AG09309 (cell line): ENCODE measurements at regions not wholly inside any gene's neighbourhood (a gene's known extent, or its start where the extent isn't known, plus 50 kb on each side); places are given as distances from the start of the nearest gene placed in this dataset.
A peak's percentile ranks its signal among the peaks of the same experiment; 100 is the strongest.
"Not testable (repeated sequence)": the region's sequence is repeated elsewhere in the genome, so short reads cannot be mapped to it uniquely, and the experiment has no call there.

ENCODE experiments used
- DNase-seq: peaks from one replicate; pipeline ENCODE4 v3.0.0-alpha.2; 2010; ENCODE audit warnings: low read depth
- H3K4me3 ChIP-seq: 2 replicates; pipeline ENCODE4 v1.5.1; 2011; ENCODE audit warnings: mild to moderate bottlenecking, low read depth, low read length, moderate library complexity; ENCODE audit not compliant: control insufficient read depth
- CTCF ChIP-seq: IDR thresholded peaks from 2 replicates; pipeline ENCODE4 v1.5.1; 2011; ENCODE audit warnings: mild to moderate bottlenecking, low read depth, low read length, inconsistent platforms; ENCODE audit not compliant: insufficient read depth, control insufficient read depth; ENCODE audit errors: missing control alignments

- no peak for TF ChIP-seq CTCF
- H3K4me3 ChIP-seq: no peak overlapping the region
- DNase-seq: peak; percentile 98
Observed at GRCh38 chr6:100203400-100203799, 209.4 kb upstream of the MCHR2 start.

- no peak overlapping the region for H3K4me3 ChIP-seq
- no peak for TF ChIP-seq CTCF
- DNase-seq: peak; percentile 97
Observed at GRCh38 chr6:100202417-100203194, 208.6 kb upstream of the MCHR2 start.

GRCh38 chr6:100196214-100196982 is 202.4 kb upstream of the MCHR2 start:
- not testable (repeated sequence) for H3K4me3 ChIP-seq, DNase-seq

GRCh38 chr6:100195244-100195643 is 201.2 kb upstream of the MCHR2 start:
- not testable (repeated sequence) for H3K4me3 ChIP-seq, DNase-seq

GRCh38 chr6:100194535-100194934 is 200.5 kb upstream of the MCHR2 start:
- H3K4me3 ChIP-seq: no peak overlapping the region
- DNase-seq: no peak
- TF ChIP-seq CTCF: no peak

GRCh38 chr6:100188754-100189153 is 194.7 kb upstream of the MCHR2 start:
- no peak overlapping the region for H3K4me3 ChIP-seq
- no peak for TF ChIP-seq CTCF
- no peak for DNase-seq

GRCh38 chr6:100186552-100186951 is 192.5 kb upstream of the MCHR2 start:
- no peak for TF ChIP-seq CTCF
- H3K4me3 ChIP-seq: no peak overlapping the region
- DNase-seq: no peak
